Nephron progenitor cell (in vitro differentiated cells): ENCODE measurements at regions not wholly inside any gene's neighbourhood (a gene's known extent, or its start where the extent isn't known, plus 50 kb on each side); places are given as distances from the start of the nearest gene placed in this dataset.

ENCODE experiments used
- DNase-seq: peaks from one replicate; pipeline ENCODE4 v3.0.0; 2021
- H3K27ac Mint-ChIP-seq: 2 replicates; pipeline ENCODE4 v1.8.0; 2021; ENCODE audit warnings: mild to moderate bottlenecking, moderate library complexity, mixed read lengths
- H3K27me3 Mint-ChIP-seq: 2 replicates; pipeline ENCODE4 v1.8.0; 2021; ENCODE audit warnings: mild to moderate bottlenecking, low read depth, mixed read lengths; ENCODE audit not compliant: poor library complexity
- H3K36me3 Mint-ChIP-seq: 2 replicates; pipeline ENCODE4 v1.8.0; 2021; ENCODE audit warnings: low read depth, mixed read lengths
- H3K4me1 Mint-ChIP-seq: 2 replicates; pipeline ENCODE4 v1.8.0; 2021; ENCODE audit warnings: mixed read lengths
- H3K4me3 Mint-ChIP-seq: 2 replicates; pipeline ENCODE4 v1.8.0; 2021; ENCODE audit warnings: mild to moderate bottlenecking, moderate library complexity, mixed read lengths
- H3K9me3 Mint-ChIP-seq: 2 replicates; pipeline ENCODE4 v1.8.0; 2021; ENCODE audit warnings: mild to moderate bottlenecking, moderate library complexity, mixed read lengths
- CTCF ChIP-seq: fragments of 200-600 bp; sonication (generic); IDR thresholded peaks from 2 replicates; pipeline ENCODE4 v1.5.0; 2021; ENCODE audit warnings: antibody characterized with exemption

GRCh38 chr2:9789371-9789770 lies 53.9 kb upstream of the TAF1B start:
- no peak overlapping the region for H3K4me3 Mint-ChIP-seq
- no peak for TF ChIP-seq CTCF
- H3K9me3 Mint-ChIP-seq = peaks cover 18% of the 10 kb centered on the region
- no peak for DNase-seq
- no peak overlapping the region for H3K27ac Mint-ChIP-seq
- peaks cover 18% of the 10 kb centered on the region for H3K27me3 Mint-ChIP-seq
- H3K36me3 Mint-ChIP-seq = no peaks in the 10 kb centered on the region
- H3K4me1 Mint-ChIP-seq = peaks cover 13% of the 10 kb centered on the region

GRCh38 chr2:9790702-9791225 lies 52.5 kb upstream of the TAF1B start:
- Mint-ChIP-seq H3K27me3 (peaks cover 18% of the 10 kb centered on the region), H3K9me3 (peaks cover 18% of the 10 kb centered on the region), H3K4me1 (peaks cover 14% of the 10 kb centered on the region), H3K27ac (no peak overlapping the region), H3K4me3 (no peak overlapping the region), H3K36me3 (no peaks in the 10 kb centered on the region)
- no peak for DNase-seq
- no peak for TF ChIP-seq CTCF

GRCh38 chr2:9791711-9792110 lies 51.6 kb upstream of the TAF1B start:
- no peak for DNase-seq
- H3K36me3 Mint-ChIP-seq = no peaks in the 10 kb centered on the region
- peaks cover 22% of the 10 kb centered on the region for H3K4me1 Mint-ChIP-seq
- TF ChIP-seq CTCF = no peak
- no peak overlapping the region for H3K4me3 Mint-ChIP-seq
- peaks cover 18% of the 10 kb centered on the region for H3K27me3 Mint-ChIP-seq
- no peak overlapping the region for H3K27ac Mint-ChIP-seq
- H3K9me3 Mint-ChIP-seq = peaks cover 18% of the 10 kb centered on the region

- Mint-ChIP-seq H3K9me3 (peaks cover 5% of the 10 kb centered on the region), H3K27me3 (peaks cover 13% of the 10 kb centered on the region), H3K27ac (no peak overlapping the region), H3K4me1 (peaks cover 36% of the 10 kb centered on the region), H3K36me3 (no peaks in the 10 kb centered on the region), H3K4me3 (no peak overlapping the region)
- DNase-seq = no peak
- TF ChIP-seq CTCF = no peak
Observed at GRCh38 chr2:9793156-9793917, 49.9 kb upstream of the TAF1B start.
